HL-60 (cell line): ENCODE measurements at regions not wholly inside any gene's neighbourhood (a gene's known extent, or its start where the extent isn't known, plus 50 kb on each side); places are given as distances from the start of the nearest gene placed in this dataset.

Experiments
- CTCF ChIP-seq: IDR thresholded peaks from one replicate; pipeline ENCODE4 v1.5.1; 2011; ENCODE audit warnings: low read length, control low read depth, inconsistent platforms; ENCODE audit not compliant: insufficient read depth
- POLR2AphosphoS5 ChIP-seq: IDR thresholded peaks from 2 replicates; pipeline ENCODE4 v1.6.1; 2012; ENCODE audit warnings: low read depth
- REST ChIP-seq: IDR thresholded peaks from 2 replicates; pipeline ENCODE4 v1.6.1; 2012; ENCODE audit warnings: low read depth; ENCODE audit not compliant: insufficient replicate concordance

GRCh38 chr18:45553723-45554388 is 61.4 kb upstream of the SLC14A2 start:
- no peak for TF ChIP-seq CTCF
- no peak for TF ChIP-seq REST
- TF ChIP-seq POLR2AphosphoS5 = no peak
